HG02623 (cell line): ENCODE measurements at regions not wholly inside any gene's neighbourhood (a gene's known extent, or its start where the extent isn't known, plus 50 kb on each side); places are given as distances from the start of the nearest gene placed in this dataset.

Experiments
- ATAC-seq: cut with Tn5 transposase; IDR thresholded peaks from one replicate; pipeline ENCODE4 v1.9.1; 2021; ENCODE audit warnings: moderate library complexity; ENCODE audit not compliant: unreplicated experiment

DNA sequence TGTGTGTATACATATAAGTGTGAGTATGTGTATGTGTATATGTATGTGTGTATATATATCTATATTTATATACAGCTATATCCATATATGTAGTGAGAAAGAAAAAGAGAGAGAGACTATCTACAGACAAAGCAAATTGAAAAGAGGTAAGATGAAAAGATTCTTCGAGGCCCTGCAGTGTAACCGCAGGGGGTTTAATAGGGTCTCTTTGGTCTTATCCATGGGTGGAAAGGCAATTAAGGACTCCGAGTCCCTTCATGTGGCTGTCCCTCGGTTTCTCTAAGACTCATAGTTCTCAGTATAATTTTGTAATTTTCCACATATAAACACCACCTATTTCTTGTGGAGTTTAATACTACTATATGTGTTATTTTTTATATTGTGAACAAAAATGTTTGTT, 50.6 kb upstream of the JAZF1 start:
- ATAC-seq: no peak

DNA sequence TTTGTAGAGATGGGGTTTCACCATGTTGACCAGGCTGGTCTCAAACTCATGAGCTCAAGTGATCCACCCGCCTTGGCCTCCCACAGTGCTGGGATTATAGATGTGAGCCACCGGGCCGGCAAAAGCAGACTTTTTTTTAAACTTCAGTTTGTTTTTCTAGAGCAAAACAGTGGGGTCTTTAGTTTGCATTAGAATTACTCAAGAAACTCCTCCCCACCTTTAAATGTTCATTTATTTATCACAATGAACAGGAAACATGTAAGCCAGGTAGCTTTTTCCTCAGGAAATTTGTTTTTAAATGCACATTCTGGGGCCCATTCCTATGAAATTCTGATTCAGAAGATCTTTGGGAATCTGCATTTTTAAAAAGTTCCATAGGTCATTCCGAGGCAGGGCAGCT, 56.0 kb upstream of the JAZF1 start:
- no peak for ATAC-seq

DNA sequence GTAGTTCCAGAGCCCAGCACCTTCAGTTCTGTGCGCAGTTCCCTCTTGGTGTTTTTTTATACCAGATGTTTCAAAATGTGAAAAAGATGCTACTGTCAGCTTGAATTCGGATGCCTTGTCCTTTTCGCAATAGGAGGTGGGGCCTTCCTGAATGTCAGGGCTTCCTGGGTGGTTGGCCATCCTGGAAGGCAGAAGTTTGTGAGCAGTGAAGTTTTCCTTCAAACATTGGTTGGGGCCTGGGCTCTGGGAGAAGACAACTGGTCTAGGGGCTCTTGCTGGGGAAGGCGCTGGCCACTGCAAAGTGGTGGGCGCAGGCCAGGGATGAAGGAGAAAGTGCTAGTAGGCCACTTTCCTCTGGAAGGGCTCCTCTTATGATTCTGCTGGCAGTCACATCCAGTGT, 56.8 kb upstream of the JAZF1 start:
- no peak for ATAC-seq

DNA sequence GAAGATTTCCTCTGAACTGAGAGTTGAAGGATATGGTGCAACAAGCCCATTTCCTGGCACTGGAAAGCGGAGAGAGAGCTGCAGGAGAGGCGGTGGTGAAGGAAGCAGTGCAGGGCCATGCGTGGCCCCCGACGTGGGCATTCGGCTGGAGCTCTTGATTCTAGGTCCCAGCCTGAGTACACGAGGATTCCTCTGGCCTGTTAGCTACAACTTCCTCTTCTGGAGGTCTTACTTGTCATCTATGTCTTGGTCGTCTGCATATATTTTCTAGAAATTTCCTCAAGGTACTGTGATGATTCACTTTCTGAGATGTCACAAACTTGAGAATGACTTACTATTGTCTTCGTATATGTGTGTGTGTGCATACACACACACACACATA, 59.2 kb upstream of the JAZF1 start:
- no peak for ATAC-seq

DNA sequence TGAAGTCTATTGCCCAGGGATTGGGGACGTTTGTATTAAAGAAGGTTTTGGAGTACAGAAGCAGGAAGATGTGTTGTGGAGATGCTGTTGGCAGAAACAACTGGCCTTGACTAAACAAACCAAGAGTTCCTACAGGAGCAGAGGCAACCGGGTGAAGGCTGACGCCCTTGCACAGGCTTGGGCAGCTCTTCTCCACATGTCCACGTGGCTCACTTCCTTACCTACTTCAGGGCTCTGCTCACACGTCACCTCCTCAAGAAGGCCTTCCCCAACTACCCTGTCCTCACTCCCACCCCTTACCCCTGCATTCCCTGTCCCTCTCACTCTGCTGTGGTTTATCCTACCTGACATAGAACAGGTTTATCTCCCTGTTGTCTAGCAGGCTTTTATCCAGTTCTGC, 59.9 kb upstream of the JAZF1 start:
- no peak for ATAC-seq

DNA sequence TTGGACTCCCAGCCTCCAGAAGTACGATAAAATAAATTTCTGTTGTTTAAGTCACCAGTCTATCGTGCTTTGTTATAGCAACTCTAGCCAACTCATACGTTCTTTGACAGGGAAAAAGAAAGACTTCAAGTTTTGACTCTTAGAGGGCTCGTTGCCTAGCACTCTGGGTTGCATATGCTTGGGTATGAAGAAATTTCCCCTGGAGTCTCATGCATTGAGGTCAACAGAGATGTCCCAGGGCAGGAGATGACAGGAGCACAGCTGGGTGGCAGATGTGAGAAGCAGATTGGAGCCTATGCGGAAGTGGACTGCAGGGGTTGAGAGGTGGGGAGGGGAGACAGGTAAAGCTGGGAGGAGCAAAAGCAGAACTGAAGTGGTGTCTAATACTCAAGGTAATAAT, 63.3 kb upstream of the JAZF1 start:
- no peak for ATAC-seq

DNA sequence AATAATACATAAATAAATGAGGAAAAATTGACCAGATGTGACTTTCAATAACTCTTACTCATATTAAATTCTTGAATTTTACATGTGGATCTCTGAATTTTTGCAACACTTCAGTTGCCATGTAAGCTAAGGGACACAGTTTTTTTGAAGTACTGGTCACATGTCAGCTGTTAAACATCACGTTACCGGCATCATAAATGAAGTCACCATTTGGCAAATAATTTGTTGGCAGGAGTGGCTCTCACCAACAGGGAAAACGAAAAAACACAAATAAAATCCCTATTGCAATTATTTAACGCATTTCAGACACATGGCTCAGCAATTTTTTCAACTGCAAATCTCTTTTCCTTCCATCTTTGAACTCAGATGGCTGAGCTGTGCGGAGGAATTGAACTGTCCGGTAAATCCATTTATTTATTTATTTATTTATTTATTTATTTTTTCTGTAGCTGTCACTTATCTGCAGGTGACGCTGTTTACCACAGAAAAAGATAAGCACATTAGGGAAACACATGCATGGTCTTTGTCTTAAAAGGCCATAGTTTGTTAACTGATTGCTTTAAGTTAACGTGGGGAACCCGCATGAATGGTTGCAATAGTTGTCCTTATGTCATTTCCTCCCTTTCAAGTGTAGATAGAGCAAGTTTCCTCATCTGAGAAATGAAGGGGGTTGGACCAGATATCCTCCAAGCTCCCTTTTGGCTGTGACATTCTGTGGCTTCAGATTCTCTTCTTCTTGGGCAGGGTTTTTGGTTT, 64.7 kb upstream of the JAZF1 start:
- no peak for ATAC-seq

DNA sequence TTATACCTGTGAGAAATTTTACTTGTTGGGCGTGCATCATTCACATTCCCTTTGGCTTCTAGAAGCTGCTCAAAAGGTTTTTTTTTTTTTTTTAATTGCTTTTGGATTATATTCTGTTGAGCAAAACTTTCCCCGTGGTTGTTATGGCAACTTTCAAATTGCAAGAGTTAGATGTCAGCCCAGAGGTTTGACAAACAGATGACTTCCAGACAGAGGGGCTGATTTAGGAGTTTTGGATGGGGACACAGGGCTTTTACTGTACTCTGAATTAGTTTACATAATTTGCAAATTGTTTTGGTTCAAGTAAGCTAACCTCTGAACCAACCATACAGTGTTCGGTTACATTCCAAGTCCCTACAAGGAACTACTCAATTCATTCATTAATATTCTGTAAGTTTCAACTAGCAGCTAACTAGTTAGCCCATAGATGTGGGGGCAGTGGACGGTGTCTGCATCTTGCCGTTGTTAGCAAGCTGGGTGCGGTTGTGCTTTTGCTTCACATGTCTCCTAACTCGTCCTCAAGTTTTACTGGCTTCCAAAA, 66.4 kb upstream of the JAZF1 start:
- no peak for ATAC-seq

DNA sequence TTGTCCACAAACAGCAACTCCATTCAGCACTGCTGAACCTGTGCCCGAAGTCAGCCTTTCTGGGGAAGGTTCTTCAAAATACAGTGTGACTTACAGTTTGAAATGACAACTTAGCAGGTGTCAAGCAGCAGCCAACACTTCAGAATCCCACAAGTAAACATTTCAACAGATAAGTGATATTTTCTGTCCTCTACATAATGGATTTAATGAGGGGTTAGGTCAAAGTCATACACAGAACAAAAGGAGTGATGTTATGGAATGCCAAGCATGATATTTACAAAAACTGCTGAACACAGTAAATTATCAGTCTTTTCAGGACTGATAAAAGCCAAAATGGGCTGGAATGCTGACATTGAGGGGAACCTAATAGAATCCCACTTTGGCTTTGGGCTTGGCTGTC, 77.6 kb upstream of the JAZF1 start:
- ATAC-seq: no peak

DNA sequence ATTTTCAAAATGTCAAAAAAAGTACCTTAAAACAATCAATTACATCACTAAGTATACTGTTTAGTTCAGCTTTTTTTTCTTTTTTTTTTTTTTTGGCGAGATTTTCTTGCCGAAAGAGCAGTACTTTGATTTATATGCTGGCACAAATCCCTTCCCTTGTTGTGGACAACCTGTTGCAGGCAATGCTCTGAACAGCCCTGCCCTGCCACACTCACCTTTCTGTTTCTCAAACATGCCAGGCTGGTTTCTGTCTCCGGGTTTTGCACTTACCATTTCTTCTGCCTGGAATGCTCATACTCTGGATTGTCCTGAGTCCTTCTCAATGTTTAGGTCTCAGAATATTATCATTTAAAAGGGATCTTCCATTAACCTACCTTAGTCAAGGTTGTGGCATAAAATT, 80.4 kb upstream of the JAZF1 start:
- no peak for ATAC-seq

DNA sequence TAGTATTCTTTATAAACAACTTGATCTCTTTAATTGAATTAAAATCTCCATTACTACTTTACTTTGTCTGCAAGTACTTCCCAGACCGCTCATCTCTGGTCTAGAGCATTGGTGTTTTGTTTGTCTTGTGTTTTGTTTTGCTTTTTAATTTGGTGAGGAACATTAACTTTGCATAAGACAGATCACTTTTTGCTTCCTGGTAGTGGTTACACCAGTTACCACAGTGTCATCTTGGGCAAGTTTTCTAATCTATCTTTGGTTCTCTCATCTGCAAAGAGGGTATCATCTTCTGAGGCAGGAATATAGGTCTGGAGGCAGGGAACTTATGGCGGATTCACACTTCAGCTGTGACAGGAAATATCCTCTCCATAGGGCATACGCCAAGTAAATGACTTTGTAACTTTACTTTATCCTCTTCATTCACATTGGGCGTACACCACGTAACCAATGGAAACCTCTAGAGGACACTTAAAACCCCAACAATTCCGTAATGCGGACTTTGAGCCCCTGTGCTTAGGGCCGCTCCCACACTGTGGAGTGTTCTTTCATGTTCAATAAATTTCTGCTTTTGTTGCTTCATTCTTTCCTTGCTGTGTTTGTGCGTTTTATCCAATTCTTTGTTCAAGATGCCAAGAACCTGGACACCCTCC, 83.2 kb upstream of the JAZF1 start:
- ATAC-seq: no peak

DNA sequence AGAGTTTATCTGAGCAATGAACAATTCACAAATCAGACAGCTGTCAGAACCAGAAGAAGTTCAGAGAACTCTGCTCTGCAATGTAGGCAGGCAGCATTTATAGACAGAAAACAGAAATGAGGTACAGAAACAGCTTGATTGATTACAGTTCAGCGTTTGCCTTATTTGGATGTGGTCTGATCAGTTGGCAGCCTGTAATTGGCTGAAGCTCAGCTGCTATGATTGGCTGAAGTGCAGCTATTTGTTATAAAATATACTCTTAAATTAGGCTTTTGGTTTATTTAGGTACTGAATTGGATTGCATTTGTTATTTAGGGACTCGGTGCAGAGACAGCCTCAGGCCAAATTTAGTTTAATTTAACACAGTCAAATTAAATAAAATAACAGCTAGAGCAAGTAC, 85.8 kb upstream of the JAZF1 start:
- no peak for ATAC-seq

DNA sequence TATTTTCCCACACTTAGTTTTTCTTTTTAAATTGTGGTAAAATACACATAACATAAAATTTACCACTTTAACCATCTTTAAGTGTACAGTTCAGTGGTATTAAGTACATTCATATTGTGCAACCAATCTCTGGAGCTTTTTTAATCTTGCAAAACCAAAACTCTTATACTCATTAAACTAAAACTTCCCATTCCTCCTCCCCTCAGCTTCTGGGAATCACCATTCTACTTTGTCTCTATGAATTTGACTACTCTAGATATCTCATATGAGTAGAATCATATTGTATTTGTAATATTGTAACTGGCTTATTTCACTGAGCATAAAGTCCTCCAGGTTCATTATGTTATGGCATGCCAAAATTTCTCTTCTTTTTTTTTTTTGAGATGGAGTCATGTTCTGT, 86.4 kb upstream of the JAZF1 start:
- ATAC-seq: no peak

DNA sequence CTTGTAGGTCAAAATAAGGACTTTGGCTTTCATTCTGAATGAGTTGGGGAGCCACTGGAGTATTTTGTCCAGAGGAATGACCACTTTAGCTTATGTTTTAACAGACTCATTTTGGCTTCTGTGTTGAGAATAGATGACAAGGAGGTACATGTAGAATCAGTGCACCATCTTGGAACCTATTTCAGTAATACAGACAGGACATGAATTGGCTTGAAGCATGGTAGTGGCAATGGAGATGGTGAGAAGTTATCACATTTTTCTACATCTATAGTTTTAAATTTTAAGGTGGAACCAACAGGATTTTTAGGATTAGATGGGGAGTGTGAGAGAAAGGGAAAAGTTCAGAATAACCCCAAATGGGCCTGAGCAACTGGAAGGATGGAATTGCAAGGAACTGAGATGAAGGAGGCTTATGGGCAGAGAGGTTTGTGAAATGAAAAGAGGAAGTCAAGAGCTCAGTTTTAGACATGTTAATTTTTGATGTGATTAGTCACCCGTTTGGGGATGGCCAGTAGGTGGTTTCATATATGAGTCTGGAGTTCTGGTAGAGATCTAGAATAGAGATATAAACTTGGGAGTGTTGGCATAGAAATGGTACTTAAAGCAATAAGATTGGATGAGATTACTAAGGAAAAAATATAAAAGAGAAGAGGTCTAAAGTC, 89.2 kb upstream of the JAZF1 start:
- ATAC-seq: no peak

DNA sequence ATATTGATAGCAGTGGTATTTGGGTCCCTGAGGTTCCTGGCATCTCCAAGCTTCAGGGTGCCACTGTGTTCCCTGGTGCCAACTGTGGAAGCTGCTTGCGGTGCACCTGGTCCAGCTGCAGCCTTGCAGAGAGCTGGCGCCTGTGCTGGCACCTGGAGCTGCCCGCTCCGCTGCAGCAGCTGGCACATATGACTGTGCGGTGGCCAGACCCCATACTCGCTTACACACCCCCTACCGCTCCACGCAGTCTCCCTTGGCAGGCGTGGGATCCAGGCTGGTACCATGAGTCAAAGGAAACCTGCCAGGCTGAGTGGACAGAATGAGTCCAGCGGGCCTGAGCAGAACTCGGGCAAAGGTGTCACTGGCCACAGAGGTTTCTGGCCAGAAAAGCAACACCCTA, 89.9 kb upstream of the JAZF1 start:
- no peak for ATAC-seq

DNA sequence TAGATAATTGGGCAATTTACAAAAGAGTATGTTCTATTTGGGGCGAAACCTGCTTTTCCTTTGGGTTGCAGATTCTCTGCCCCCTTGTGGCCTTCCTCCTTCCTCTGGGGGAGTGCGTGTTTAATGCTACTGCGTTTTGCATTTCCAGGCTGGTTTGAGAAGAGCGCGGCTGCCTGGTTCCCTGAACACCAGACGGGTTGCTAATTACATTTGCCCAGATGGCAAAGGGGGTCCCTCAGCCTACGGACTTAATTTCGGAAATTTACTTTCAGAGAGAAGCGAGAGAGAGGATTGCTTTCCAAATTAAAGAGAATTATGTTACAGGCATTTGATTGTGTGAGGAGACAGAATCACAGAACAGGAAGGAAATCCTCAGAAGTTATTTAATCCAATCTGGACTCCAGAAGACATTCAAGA, 91.9 kb upstream of the JAZF1 start:
- ATAC-seq: no peak

DNA sequence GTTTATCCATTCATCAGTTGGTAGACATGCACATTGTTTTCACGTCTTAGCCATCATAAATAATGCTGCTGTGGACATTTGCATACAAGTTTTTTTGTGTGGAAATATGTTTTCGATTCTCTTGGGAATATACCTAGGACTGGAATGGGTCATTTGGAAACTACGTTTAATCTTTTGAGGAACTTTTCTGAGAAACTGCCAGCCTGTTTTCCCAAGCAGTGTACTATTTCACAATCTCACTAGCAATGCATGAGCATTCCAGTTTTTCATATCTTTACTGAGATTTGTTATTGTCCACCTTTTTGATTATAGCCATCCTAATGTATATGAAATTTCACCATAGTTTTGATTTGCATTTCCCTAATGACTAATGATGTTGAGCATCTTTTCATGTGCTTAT, 95.7 kb upstream of the JAZF1 start:
- no peak for ATAC-seq

DNA sequence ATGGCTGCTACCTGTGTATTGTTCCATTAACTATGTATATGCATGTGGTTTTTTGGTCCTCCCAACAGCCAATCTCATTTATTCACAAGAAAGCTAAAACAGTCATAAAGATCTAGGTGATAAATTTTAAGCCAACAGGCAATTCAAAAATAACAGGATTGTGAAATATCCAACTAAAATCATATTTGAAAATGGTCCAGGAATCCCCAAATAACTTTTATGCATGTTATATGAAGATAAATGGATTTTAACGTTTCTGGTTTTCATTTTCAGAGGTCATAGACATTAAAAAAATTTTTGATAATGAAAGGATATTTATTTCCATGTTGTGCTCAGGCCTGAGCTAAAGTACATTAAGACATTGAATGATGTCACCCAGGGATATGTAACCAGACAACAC, 96.8 kb upstream of the JAZF1 start:
- ATAC-seq: no peak

DNA sequence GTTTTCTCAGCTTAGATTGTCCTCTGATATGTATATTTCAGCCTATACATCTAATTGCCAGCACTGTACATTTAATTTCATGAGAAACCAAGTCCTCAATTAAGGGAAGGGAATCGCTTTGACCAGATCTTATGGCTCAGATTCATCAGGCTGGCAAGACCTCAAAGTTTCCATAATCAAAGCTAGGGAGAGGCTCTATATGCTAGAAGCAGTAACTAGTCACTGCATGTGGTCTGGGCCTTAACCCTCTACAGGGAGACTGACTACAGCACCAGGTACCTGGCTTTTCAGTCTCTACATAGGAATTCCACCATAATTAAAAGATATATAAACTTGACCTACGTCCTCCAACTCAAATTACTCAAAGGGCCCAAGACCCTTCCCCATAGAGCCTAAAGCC, 97.4 kb upstream of the JAZF1 start:
- no peak for ATAC-seq

DNA sequence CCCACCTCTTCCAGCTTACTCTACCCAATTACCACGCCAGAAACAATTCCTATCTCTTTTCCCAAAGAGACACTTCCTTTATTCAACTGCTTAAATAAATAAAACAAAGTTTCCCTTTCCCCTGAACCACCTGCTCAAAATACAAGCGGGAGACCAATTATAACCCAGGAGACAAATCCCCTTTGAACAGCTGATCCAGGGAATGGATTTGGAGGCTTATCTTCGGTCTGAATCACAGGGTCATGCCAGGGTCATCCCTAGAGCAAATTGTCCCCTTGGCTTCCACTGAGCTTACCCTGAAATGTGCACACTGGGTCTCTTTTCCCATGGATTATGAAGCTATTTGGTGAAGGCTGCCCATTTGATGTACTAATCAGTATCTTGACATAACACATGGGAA, 99.9 kb upstream of the JAZF1 start:
- ATAC-seq: no peak

DNA sequence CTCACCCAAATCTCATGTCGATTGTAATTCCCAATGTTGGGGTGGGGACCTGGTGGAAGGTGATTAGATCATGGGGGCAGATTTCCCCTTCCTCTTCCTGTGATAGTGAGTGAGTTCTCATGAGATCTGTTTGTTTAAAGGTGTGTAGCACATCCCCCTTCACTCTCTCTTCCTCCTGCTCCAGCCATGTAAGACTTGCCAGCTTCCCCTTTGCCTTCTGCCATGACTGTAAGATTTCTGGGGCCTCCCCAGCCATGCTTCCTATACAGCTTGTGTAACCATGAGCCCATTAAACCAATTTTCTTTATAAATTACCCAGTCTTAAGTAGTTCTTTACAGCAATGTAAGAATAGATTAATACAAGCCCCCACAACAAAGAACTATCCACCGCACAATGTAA, 109.9 kb upstream of the JAZF1 start:
- ATAC-seq: no peak

DNA sequence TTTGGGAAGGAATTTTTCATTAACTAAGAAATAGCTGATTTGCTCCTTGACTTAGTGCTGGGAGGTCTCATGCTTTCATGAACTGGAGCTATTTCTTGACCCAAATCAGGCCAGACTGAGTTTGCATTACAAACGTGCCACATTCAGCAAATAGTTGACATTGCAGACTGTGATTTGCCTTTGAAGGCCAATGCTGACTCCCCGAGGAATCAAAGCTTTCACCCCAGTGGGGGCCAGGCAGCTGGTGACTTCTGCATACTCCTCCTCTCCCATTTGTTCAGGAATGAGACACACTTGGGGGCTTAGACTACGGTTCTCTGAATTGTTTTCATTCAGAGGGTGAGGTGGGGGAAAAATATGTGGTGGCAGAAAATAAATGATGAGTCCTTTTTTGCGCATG, 111.0 kb upstream of the JAZF1 start:
- no peak for ATAC-seq
